Fibroblast of mammary gland (primary cell): ENCODE measurements at regions not wholly inside any gene's neighbourhood (a gene's known extent, or its start where the extent isn't known, plus 50 kb on each side); places are given as distances from the start of the nearest gene placed in this dataset.

ENCODE experiments used
- DNase-seq: peaks from one replicate; pipeline ENCODE4 v3.0.0-alpha.2; 2010; ENCODE audit warnings: low read depth
- H3K4me3 ChIP-seq: 2 replicates; pipeline ENCODE4 v1.5.1; 2011; ENCODE audit warnings: low read depth, mild to moderate bottlenecking, low read length, moderate library complexity; ENCODE audit not compliant: control insufficient read depth
- CTCF ChIP-seq: conservative IDR thresholded peaks from 2 replicates; pipeline ENCODE4 v1.5.1; 2011; ENCODE audit warnings: low read depth, low read length, inconsistent platforms; ENCODE audit not compliant: control insufficient read depth, insufficient read depth

- DNase-seq, result peak; percentile 28
- TF ChIP-seq CTCF, result no peak
- no peak overlapping the region for H3K4me3 ChIP-seq
These were observed 121.4 kb upstream of the PHYHIPL start for GRCh38 chr10:59055045-59055444.

- TF ChIP-seq CTCF, result no peak
- no peak overlapping the region for H3K4me3 ChIP-seq
- DNase-seq, result no peak
These were observed 119.1 kb upstream of the PHYHIPL start for GRCh38 chr10:59057345-59057744.

GRCh38 chr10:59060852-59061251 is 115.6 kb upstream of the PHYHIPL start:
- DNase-seq, result no peak
- no peak for TF ChIP-seq CTCF
- H3K4me3 ChIP-seq, result no peak overlapping the region

- DNase-seq, result no peak
- no peak overlapping the region for H3K4me3 ChIP-seq
- no peak for TF ChIP-seq CTCF
These were observed 113.0 kb upstream of the PHYHIPL start for GRCh38 chr10:59063491-59063890.

GRCh38 chr10:59064080-59064692 is 112.3 kb upstream of the PHYHIPL start:
- TF ChIP-seq CTCF, result no peak
- no peak overlapping the region for H3K4me3 ChIP-seq
- DNase-seq, result no peak

- DNase-seq, result no peak
- TF ChIP-seq CTCF, result no peak
- H3K4me3 ChIP-seq, result no peak overlapping the region
These were observed 111.5 kb upstream of the PHYHIPL start for GRCh38 chr10:59064759-59065539.
